ENCODE measurements at regions not wholly inside any gene's neighbourhood (a gene's known extent, or its start where the extent isn't known, plus 50 kb on each side); places are given as distances from the start of the nearest gene placed in this dataset.

DNA sequence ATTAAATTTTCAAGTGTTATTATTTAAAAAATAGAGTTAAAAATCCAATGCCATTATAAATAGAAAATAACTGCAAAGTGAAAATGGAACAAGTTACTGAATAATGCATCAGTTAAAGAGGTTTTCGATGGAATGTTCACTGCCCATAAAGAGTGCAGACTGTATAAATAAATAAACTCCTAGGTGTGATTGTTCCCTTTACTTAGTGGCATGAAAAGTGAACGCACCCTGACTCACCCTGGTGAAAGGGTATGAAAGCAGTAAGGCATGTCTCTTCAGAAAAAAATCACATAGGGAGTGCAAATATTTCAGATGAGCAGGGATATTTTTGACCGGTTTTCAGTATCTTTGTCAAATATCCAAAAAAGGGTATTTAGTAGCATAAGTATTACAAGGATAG, 387.8 kb downstream of the DCAF12L2 start:
- TF ChIP-seq EZH2phosphoT487 (IDR thresholded peaks at IDR 0.05; ENCODE audit: insufficient read depth, low read depth) (no peak), EZH2 (IDR thresholded peaks at IDR 0.05; ENCODE audit: insufficient read depth, poor library complexity, severe bottlenecking) (no peak)
